Smooth muscle cell (in vitro differentiated cells): ENCODE measurements at regions not wholly inside any gene's neighbourhood (a gene's known extent, or its start where the extent isn't known, plus 50 kb on each side); places are given as distances from the start of the nearest gene placed in this dataset.

Experiments used
- DNase-seq: peaks from one replicate; lab custom pipeline; 2025; ENCODE audit not compliant: unreplicated experiment; lab: John Stamatoyannopoulos, UW
- H2AFZ ChIP-seq: fragments of 200-600 bp; sonication (generic); 2 replicates; pipeline ENCODE4 v1.6.0; 2016; ENCODE audit warnings: antibody characterized with exemption, low read depth, mild to moderate bottlenecking
- H3F3A ChIP-seq: fragments of 200-600 bp; sonication (generic); 2 replicates; pipeline ENCODE4 v1.6.0; 2017; ENCODE audit warnings: antibody characterized with exemption, low read depth
- H3K27ac ChIP-seq: fragments of 200-600 bp; sonication (generic); 2 replicates; pipeline ENCODE4 v1.5.1; 2016; ENCODE audit warnings: low read depth, mild to moderate bottlenecking
- H3K27me3 ChIP-seq: fragments of 200-600 bp; sonication (generic); 2 replicates; pipeline ENCODE4 v1.6.1; 2016; ENCODE audit warnings: low read depth, mild to moderate bottlenecking
- H3K36me3 ChIP-seq: fragments of 200-600 bp; sonication (generic); 2 replicates; pipeline ENCODE4 v1.5.1; 2016; ENCODE audit warnings: low read depth
- H3K4me1 ChIP-seq: fragments of 200-600 bp; sonication (generic); 2 replicates; pipeline ENCODE4 v1.5.1; 2016; ENCODE audit warnings: low read depth
- H3K4me2 ChIP-seq: fragments of 200-600 bp; sonication (generic); 2 replicates; pipeline ENCODE4 v1.6.0; 2016; ENCODE audit warnings: mild to moderate bottlenecking
- H3K4me3 ChIP-seq: fragments of 200-600 bp; sonication (generic); 2 replicates; pipeline ENCODE4 v1.5.1; 2016; ENCODE audit warnings: mild to moderate bottlenecking
- H3K79me2 ChIP-seq: fragments of 200-600 bp; sonication (generic); 2 replicates; pipeline ENCODE4 v1.6.0; 2016; ENCODE audit warnings: low read depth, mild to moderate bottlenecking
- H3K9ac ChIP-seq: fragments of 200-600 bp; sonication (generic); 2 replicates; pipeline ENCODE4 v1.6.0; 2016; ENCODE audit warnings: low read depth
- H3K9me3 ChIP-seq: fragments of 200-600 bp; sonication (generic); replicated peaks from 2 replicates; pipeline ENCODE4 v1.5.1; 2016; ENCODE audit warnings: low read depth
- H4K20me1 ChIP-seq: fragments of 200-600 bp; sonication (generic); 2 replicates; pipeline ENCODE4 v1.6.0; 2016; ENCODE audit warnings: low read depth
- WGBS: methylation state at CpG from one replicate; pipeline ENCODE4 v1.1.7; 2016; ENCODE audit warnings: low lambda C conversion rate; 5-methylcytosine and 5-hydroxymethylcytosine counted together
- TF ChIP-seq, protein P1 (sequence below): fragments of 200-600 bp; sonication (generic); IDR thresholded peaks from 2 replicates; pipeline ENCODE4 v1.5.1; 2017; ENCODE audit warnings: borderline replicate concordance, mild to moderate bottlenecking, antibody characterized with exemption; ENCODE audit not compliant: insufficient read depth, poor library complexity, severe bottlenecking

DNA sequence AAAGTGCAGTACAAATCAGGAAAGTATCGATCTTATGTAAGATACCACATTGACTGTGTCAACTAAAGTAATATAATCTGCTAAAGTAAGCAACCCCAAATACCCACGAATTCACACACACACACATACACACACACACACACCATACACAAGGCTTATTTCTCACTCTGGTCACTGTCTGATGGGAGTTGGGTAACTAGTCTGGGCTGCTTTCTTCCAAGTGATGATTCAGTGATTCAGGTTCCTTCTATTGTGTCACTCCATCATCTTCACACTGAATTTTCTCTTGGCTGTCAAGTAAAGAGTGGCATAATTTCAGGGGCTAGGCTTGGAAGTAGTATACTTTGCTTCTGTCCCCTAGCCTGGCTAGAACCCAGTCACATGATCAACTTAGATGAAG, 104.8 kb upstream of the CCDC54 start:
- Histone ChIP-seq H4K20me1 (no peaks in the 10 kb centered on the region), H3K9me3 (no peaks in the 10 kb centered on the region), H3K4me1 (no peaks in the 10 kb centered on the region), H3K4me3 (no peak overlapping the region), H2AFZ (no peak overlapping the region), H3K9ac (no peak overlapping the region), H3F3A (no peaks in the 10 kb centered on the region), H3K79me2 (no peaks in the 10 kb centered on the region), H3K27ac (no peak overlapping the region), H3K36me3 (no peaks in the 10 kb centered on the region), H3K27me3 (no peaks in the 10 kb centered on the region), H3K4me2 (no peak overlapping the region)
- TF ChIP-seq, protein P1, sequence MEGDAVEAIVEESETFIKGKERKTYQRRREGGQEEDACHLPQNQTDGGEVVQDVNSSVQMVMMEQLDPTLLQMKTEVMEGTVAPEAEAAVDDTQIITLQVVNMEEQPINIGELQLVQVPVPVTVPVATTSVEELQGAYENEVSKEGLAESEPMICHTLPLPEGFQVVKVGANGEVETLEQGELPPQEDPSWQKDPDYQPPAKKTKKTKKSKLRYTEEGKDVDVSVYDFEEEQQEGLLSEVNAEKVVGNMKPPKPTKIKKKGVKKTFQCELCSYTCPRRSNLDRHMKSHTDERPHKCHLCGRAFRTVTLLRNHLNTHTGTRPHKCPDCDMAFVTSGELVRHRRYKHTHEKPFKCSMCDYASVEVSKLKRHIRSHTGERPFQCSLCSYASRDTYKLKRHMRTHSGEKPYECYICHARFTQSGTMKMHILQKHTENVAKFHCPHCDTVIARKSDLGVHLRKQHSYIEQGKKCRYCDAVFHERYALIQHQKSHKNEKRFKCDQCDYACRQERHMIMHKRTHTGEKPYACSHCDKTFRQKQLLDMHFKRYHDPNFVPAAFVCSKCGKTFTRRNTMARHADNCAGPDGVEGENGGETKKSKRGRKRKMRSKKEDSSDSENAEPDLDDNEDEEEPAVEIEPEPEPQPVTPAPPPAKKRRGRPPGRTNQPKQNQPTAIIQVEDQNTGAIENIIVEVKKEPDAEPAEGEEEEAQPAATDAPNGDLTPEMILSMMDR = no peak
- WGBS = 86% methylated on average over 2 of the region's 2 CpGs
- no peak for DNase-seq

DNA sequence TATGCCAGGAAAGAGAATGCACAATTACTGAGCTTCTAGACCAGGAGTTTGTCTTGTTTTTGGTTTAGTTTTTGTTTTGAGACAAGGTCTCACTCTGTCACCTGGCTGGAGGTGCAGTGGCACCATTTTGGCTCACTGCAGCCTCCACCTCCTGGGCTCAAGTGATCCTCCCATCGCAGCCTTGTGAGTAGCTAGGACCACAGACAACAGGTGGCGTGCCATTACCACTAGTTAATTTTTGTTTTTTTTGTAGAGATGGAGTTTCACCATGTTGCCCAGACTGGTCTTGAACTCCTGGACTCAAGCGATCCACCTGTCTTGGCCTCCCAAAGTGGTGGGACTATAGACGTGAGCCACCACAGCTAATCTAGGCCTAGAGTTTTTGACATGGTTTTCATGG, 104.4 kb upstream of the CCDC54 start:
- TF ChIP-seq, protein P1 = no peak
- no peak overlapping the region for H3K27ac ChIP-seq
- no peaks in the 10 kb centered on the region for H3K79me2 ChIP-seq
- no peak overlapping the region for H2AFZ ChIP-seq
- H3K27me3 ChIP-seq = no peaks in the 10 kb centered on the region
- no peak for DNase-seq
- H3K9ac ChIP-seq = no peak overlapping the region
- no peak overlapping the region for H3K4me3 ChIP-seq
- H3K36me3 ChIP-seq = no peaks in the 10 kb centered on the region
- H3K9me3 ChIP-seq = no peaks in the 10 kb centered on the region
- no peaks in the 10 kb centered on the region for H3K4me1 ChIP-seq
- WGBS = 97% methylated on average over 4 of the region's 4 CpGs
- H3K4me2 ChIP-seq = no peak overlapping the region
- no peaks in the 10 kb centered on the region for H4K20me1 ChIP-seq
- no peaks in the 10 kb centered on the region for H3F3A ChIP-seq

DNA sequence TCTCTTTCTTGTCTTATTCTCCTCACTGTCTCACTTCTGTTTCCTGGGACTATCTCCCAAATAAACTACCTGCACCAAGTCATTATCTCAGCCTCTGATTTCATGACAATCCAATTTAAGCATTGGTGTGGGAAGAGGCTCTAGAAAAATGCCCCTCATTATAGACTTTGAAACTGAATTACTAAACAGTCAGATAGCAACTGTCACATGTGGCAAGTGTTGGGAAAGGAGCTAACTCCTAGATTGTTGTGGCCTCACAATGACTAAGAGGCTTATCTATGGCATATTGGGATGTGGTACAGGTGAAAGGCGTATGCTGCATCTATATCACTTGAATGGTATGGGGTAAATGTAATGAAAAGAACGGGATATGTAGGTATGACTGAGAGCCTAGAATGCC, 103.5 kb upstream of the CCDC54 start:
- H3K4me3 ChIP-seq = no peak overlapping the region
- no peaks in the 10 kb centered on the region for H3K36me3 ChIP-seq
- no peaks in the 10 kb centered on the region for H3K79me2 ChIP-seq
- no peak overlapping the region for H3K9ac ChIP-seq
- DNase-seq = no peak
- H3K27me3 ChIP-seq = no peaks in the 10 kb centered on the region
- WGBS = 94% methylated on average over 2 of the region's 2 CpGs
- H3K9me3 ChIP-seq = no peaks in the 10 kb centered on the region
- no peaks in the 10 kb centered on the region for H3F3A ChIP-seq
- TF ChIP-seq, protein P1 = no peak
- H3K4me1 ChIP-seq = no peaks in the 10 kb centered on the region
- H3K27ac ChIP-seq = no peak overlapping the region
- H4K20me1 ChIP-seq = no peaks in the 10 kb centered on the region
- H3K4me2 ChIP-seq = no peak overlapping the region
- H2AFZ ChIP-seq = no peak overlapping the region

DNA sequence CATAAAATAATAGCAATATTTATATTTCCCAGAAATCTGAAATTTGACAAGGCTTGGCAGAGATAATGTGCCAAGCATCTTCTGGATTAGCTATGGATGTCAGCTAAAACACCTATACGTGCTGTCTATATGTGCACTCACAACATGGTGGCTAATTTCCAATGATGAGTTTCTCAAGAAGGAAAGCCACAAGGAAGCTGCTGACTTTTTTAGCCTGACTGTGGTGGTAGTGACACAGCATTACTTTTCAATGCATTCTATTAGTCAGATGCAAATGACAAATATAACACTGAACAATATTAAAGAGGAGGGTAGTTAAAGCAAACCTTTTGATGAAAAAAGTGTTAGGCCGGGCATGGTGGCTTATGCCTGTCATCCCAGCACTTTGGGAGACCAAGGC, 101.7 kb upstream of the CCDC54 start:
- 98% methylated on average over 2 of the region's 2 CpGs for WGBS
- H3K4me2 ChIP-seq = no peak overlapping the region
- TF ChIP-seq, protein P1 = no peak
- no peaks in the 10 kb centered on the region for H3K4me1 ChIP-seq
- no peaks in the 10 kb centered on the region for H3K9me3 ChIP-seq
- no peak overlapping the region for H3K9ac ChIP-seq
- no peaks in the 10 kb centered on the region for H3K27me3 ChIP-seq
- no peak overlapping the region for H2AFZ ChIP-seq
- no peaks in the 10 kb centered on the region for H3K79me2 ChIP-seq
- H3K4me3 ChIP-seq = no peak overlapping the region
- no peaks in the 10 kb centered on the region for H4K20me1 ChIP-seq
- H3F3A ChIP-seq = no peaks in the 10 kb centered on the region
- no peak for DNase-seq
- no peak overlapping the region for H3K27ac ChIP-seq
- no peaks in the 10 kb centered on the region for H3K36me3 ChIP-seq
